BLaER1 (cell line): ENCODE measurements at regions not wholly inside any gene's neighbourhood (a gene's known extent, or its start where the extent isn't known, plus 50 kb on each side); places are given as distances from the start of the nearest gene placed in this dataset.

Experiments
- H3K27ac ChIP-seq: shearing (Covaris generic); formaldehyde crosslinking; 2 replicates; pipeline ENCODE4 v1.8.1; 2022
- H3K27me3 ChIP-seq: shearing (Covaris generic); formaldehyde crosslinking; 2 replicates; pipeline ENCODE4 v1.8.1; 2022
- H3K36me3 ChIP-seq: shearing (Covaris generic); formaldehyde crosslinking; 2 replicates; pipeline ENCODE4 v1.8.1; 2022
- H3K4me1 ChIP-seq: shearing (Covaris generic); formaldehyde crosslinking; 2 replicates; pipeline ENCODE4 v1.8.1; 2022
- H3K4me2 ChIP-seq: shearing (Covaris generic); formaldehyde crosslinking; 2 replicates; pipeline ENCODE4 v1.8.1; 2022
- H3K4me3 ChIP-seq: shearing (Covaris generic); formaldehyde crosslinking; 2 replicates; pipeline ENCODE4 v1.8.1; 2022
- H3K9ac ChIP-seq: shearing (Covaris generic); formaldehyde crosslinking; 2 replicates; pipeline ENCODE4 v1.8.1; 2022
- H3K9me3 ChIP-seq: shearing (Covaris generic); formaldehyde crosslinking; 2 replicates; pipeline ENCODE4 v1.8.1; 2022
- H4K20me1 ChIP-seq: shearing (Covaris generic); formaldehyde crosslinking; 2 replicates; pipeline ENCODE4 v1.8.1; 2022
- Cebpa-rat ChIP-seq: shearing (Covaris generic); IDR thresholded peaks from 2 replicates; pipeline ENCODE4 v1.8.1; 2022

GRCh38 chr4:3368841-3369760 lies 72.7 kb upstream of the HGFAC start:
- H3K27me3 ChIP-seq = no peaks in the 10 kb centered on the region
- H3K4me2 ChIP-seq = peak overlapping the region; percentile 96
- H3K27ac ChIP-seq = peak overlapping the region; percentile 91
- H3K9me3 ChIP-seq = no peaks in the 10 kb centered on the region
- H3K4me3 ChIP-seq = peak overlapping the region; percentile 57
- H3K9ac ChIP-seq = peak overlapping the region; percentile 54
- peaks cover 100% of the 10 kb centered on the region for H4K20me1 ChIP-seq
- H3K4me1 ChIP-seq = peaks cover 100% of the 10 kb centered on the region
- TF ChIP-seq Cebpa-rat = no peak
- peaks cover 10% of the 10 kb centered on the region for H3K36me3 ChIP-seq

GRCh38 chr4:3369781-3370674 lies 71.7 kb upstream of the HGFAC start:
- peak overlapping the region; percentile 54 for H3K9ac ChIP-seq
- H3K4me1 ChIP-seq = peaks cover 100% of the 10 kb centered on the region
- peaks cover 19% of the 10 kb centered on the region for H3K36me3 ChIP-seq
- H3K9me3 ChIP-seq = no peaks in the 10 kb centered on the region
- no peak for TF ChIP-seq Cebpa-rat
- peak overlapping the region; percentile 57 for H3K4me3 ChIP-seq
- peak overlapping the region; percentile 96 for H3K4me2 ChIP-seq
- H3K27me3 ChIP-seq = no peaks in the 10 kb centered on the region
- H3K27ac ChIP-seq = peak overlapping the region; percentile 91
- H4K20me1 ChIP-seq = peaks cover 100% of the 10 kb centered on the region

DNA sequence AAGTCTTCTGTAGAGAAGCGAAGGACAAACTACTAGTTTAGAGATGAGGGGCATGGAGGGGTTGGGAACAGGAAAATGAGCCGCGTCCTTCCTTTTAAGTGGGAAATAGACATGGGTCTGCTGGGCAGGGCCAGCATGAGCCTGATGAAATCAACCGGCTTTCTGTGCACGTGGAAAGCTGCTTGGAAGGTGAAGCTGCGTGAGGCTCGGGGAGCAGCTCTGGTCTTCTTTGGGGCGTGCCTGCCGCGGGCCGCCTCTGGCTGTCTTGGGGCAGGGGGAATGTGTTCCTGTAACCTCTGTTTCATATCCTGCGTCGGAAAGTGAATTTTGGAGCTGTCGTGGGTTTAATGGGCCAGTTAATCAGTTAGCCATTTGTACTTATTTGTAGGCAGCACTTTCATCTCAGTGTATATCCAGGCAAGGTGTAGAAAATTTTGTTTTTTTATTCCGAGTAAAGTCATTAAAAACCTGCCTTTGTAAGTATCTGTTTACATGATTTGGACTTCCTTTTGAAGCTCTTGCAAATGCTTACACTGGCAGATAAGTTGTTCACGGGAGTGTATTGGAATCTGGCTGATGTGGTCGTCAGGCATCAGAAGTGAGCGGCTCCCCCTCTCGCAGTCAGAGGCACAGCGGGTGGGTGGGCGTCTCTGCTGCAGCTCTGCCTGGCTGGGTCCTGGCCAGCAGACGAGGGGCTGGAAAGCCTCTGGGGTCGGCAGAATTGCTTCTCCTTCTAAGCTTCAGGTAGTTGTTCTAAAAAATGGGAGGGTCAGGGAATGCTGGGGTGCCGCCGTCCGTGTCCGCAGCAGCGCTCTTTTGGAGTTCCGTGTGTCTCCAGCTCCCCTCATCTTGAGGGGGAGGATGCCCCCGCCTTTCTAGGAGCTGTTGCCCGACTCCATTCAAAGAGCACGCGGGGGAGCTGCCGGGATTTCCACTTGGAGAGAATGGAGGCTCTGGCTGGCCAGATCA lies 70.5 kb upstream of the HGFAC start:
- H4K20me1 ChIP-seq = peaks cover 97% of the 10 kb centered on the region
- peak overlapping the region; percentile 62; the same call in 1 of the 2 replicates for H3K27ac ChIP-seq
- H3K27me3 ChIP-seq = no peaks in the 10 kb centered on the region
- peaks cover 87% of the 10 kb centered on the region for H3K4me1 ChIP-seq
- peaks cover 6% of the 10 kb centered on the region for H3K9me3 ChIP-seq
- H3K36me3 ChIP-seq = peaks cover 29% of the 10 kb centered on the region
- TF ChIP-seq Cebpa-rat = no peak
- H3K4me3 ChIP-seq = peak overlapping the region; percentile 20; the same call in 1 of the 2 replicates
- peak overlapping the region; percentile 22 for H3K9ac ChIP-seq
- H3K4me2 ChIP-seq = peak overlapping the region; percentile 96

- H3K9ac ChIP-seq = peak overlapping the region; percentile 22; the same call in 1 of the 2 replicates
- H3K36me3 ChIP-seq = peaks cover 40% of the 10 kb centered on the region
- peaks cover 16% of the 10 kb centered on the region for H3K9me3 ChIP-seq
- no peak for TF ChIP-seq Cebpa-rat
- H3K4me2 ChIP-seq = peak overlapping the region; percentile 96
- H3K4me3 ChIP-seq = peak overlapping the region; percentile 20; the same call in 1 of the 2 replicates
- peaks cover 97% of the 10 kb centered on the region for H4K20me1 ChIP-seq
- H3K4me1 ChIP-seq = peaks cover 77% of the 10 kb centered on the region
- H3K27ac ChIP-seq = peak overlapping the region; percentile 62
- H3K27me3 ChIP-seq = no peaks in the 10 kb centered on the region
Measured at GRCh38 chr4:3372264-3372932, 69.4 kb upstream of the HGFAC start.

DNA sequence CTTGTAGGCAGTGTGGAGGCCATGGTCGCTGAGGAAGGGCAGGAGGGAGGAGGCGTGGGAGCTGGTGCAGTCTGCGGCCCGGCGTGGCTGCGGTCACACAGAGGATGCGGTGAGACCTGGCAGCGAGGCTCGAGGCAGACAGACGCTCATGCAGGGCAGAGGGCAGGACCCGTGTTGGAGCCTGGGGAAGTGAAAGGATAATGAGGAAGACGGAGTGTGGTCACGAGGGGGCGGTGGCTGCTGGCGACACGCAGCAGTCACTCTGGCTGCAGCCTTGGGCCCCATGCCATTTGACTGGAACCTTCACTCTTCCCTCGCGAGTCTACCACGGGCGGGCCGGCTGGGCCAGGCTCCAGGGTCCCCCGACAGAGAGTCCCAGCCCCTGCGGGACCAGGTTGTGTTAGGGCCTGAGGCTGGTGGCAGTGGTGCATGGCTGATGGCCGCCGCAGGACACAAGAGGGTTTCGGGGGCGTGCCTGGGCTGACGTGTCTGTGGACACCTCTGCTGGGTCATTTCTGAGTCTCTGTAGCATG lies 68.8 kb upstream of the HGFAC start:
- Histone ChIP-seq H3K9ac (peak overlapping the region; percentile 54), H3K4me3 (0 out of 2 replicates have a peak overlapping the region, but pooled peaks have one; percentile 38), H3K27ac (peak overlapping the region; percentile 62), H3K4me2 (peak overlapping the region; percentile 96), H3K9me3 (peaks cover 22% of the 10 kb centered on the region), H4K20me1 (peaks cover 91% of the 10 kb centered on the region), H3K27me3 (no peaks in the 10 kb centered on the region), H3K36me3 (peaks cover 46% of the 10 kb centered on the region), H3K4me1 (peaks cover 71% of the 10 kb centered on the region)
- TF ChIP-seq Cebpa-rat = no peak

DNA sequence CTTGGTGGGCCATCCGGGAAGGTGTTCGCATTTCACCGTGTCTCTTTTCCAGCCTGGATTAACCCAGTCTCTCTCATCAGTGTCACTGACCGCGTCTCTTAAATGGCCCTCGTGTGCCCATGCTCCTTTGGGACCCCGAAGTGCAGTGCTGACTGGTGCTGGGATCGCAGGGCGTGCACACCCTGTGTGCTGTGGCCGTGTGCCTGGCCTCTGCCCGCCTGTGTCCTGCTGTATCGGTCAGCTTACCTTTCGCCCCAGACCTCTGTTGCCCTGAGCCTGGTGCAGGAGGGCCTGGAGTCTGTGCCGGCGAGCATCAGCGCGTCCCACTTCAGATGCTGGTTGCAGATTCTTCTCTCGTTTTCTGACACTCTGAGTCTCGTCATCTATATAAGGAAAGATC lies 68.3 kb upstream of the HGFAC start:
- no peak for TF ChIP-seq Cebpa-rat
- Histone ChIP-seq H3K9me3 (peaks cover 27% of the 10 kb centered on the region), H3K27me3 (no peaks in the 10 kb centered on the region), H3K9ac (peak overlapping the region; percentile 54), H3K4me1 (peaks cover 66% of the 10 kb centered on the region), H3K4me2 (peak overlapping the region; percentile 96), H4K20me1 (peaks cover 86% of the 10 kb centered on the region), H3K27ac (peak overlapping the region; percentile 62), H3K36me3 (peaks cover 51% of the 10 kb centered on the region), H3K4me3 (0 out of 2 replicates have a peak overlapping the region, but pooled peaks have one; percentile 38)

- no peak overlapping the region for H3K9ac ChIP-seq
- no peak for TF ChIP-seq Cebpa-rat
- peaks cover 80% of the 10 kb centered on the region for H4K20me1 ChIP-seq
- H3K4me3 ChIP-seq = no peak overlapping the region
- H3K27me3 ChIP-seq = no peaks in the 10 kb centered on the region
- H3K4me1 ChIP-seq = peaks cover 59% of the 10 kb centered on the region
- H3K9me3 ChIP-seq = peaks cover 33% of the 10 kb centered on the region
- H3K4me2 ChIP-seq = peak overlapping the region; percentile 96
- H3K27ac ChIP-seq = no peak overlapping the region
- H3K36me3 ChIP-seq = peaks cover 57% of the 10 kb centered on the region
Measured at GRCh38 chr4:3374011-3374645, 67.6 kb upstream of the HGFAC start.

DNA sequence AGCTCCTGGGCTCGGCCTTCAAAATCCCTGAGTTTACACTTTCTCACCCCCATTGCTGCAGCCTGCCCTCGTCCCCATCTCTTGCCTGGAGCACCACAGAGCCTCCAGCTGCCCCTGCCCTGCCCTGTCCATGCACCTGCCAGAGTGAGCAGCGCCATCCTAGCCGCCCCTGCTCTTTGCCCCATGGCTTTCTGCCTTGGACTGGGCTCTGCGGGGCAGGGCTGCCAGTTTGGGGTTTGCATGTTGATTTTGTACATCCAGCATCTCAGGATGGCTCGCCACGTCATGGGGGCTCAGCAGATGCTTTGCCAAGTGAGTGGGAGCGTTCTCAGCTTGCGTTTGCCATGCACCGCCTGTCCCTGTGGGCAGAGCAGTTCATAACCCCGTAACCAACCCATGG lies 67.1 kb upstream of the HGFAC start:
- H3K27ac ChIP-seq = no peak overlapping the region
- H3K9ac ChIP-seq = no peak overlapping the region
- H3K36me3 ChIP-seq = peaks cover 63% of the 10 kb centered on the region
- no peak overlapping the region for H3K4me3 ChIP-seq
- H3K9me3 ChIP-seq = peaks cover 39% of the 10 kb centered on the region
- TF ChIP-seq Cebpa-rat = no peak
- H4K20me1 ChIP-seq = peaks cover 74% of the 10 kb centered on the region
- H3K4me2 ChIP-seq = peak overlapping the region; percentile 27; the same call in 1 of the 2 replicates
- H3K27me3 ChIP-seq = no peaks in the 10 kb centered on the region
- H3K4me1 ChIP-seq = peaks cover 54% of the 10 kb centered on the region
